K562 (cell line): ENCODE measurements at regions not wholly inside any gene's neighbourhood (a gene's known extent, or its start where the extent isn't known, plus 50 kb on each side); places are given as distances from the start of the nearest gene placed in this dataset.

Experiments
- HOXB6 ChIP-seq: fragments of 250-450 bp; sonication (Bioruptor Pico); IDR thresholded peaks from 2 replicates; pipeline ENCODE4 v1.5.1; 2022; ENCODE audit warnings: mild to moderate bottlenecking, borderline replicate concordance
- PCBP2 ChIP-seq: fragments of 200-400 bp; formaldehyde crosslinking; IDR thresholded peaks from 2 replicates; pipeline ENCODE4 v1.6.1; 2018; ENCODE audit warnings: low read length, low read depth, mild to moderate bottlenecking, moderate library complexity; ENCODE audit not compliant: poor library complexity, severe bottlenecking
- POLR3A ChIP-seq: IDR thresholded peaks from 2 replicates; pipeline ENCODE4 v1.6.1; 2011; ENCODE audit warnings: borderline replicate concordance, mild to moderate bottlenecking, moderate library complexity; ENCODE audit not compliant: insufficient read length, insufficient read depth; ENCODE audit errors: extremely low read depth
- ZBTB40 ChIP-seq, 2 experiments: fragments of 450-650 bp in 1 of 2; sonication (generic) in 1 of 2; formaldehyde crosslinking in 1 of 2; IDR thresholded peaks; 2 replicates each; pipeline versions ENCODE4 v1.7.1 to v1.9.0; 2016 to 2022; ENCODE audit warnings: inconsistent platforms in 1 of 2, mild to moderate bottlenecking in 1 of 2, missing genetic modification reagents in 1 of 2
- ZC3H8 ChIP-seq: fragments of 450-650 bp; IDR thresholded peaks from 2 replicates; pipeline ENCODE4 v1.6.1; 2017
- ZNF253 ChIP-seq: fragments of 250-450 bp; sonication (Bioruptor Pico); conservative IDR thresholded peaks from 2 replicates; pipeline ENCODE4 v1.6.1; 2021; ENCODE audit warnings: mild to moderate bottlenecking
- ZZZ3 ChIP-seq: fragments of 450-650 bp; IDR thresholded peaks from 2 replicates; pipeline ENCODE4 v1.6.1; 2016; ENCODE audit warnings: antibody characterized with exemption, mild to moderate bottlenecking, moderate library complexity

GRCh38 chr13:73715114-73715910 is 418.9 kb downstream of the KLF12 start (continued):
- TF ChIP-seq ZBTB40 (IDR thresholded peaks at IDR 0.05) (no peak), ZBTB40 (CRISPR knock-in tag; IDR thresholded peaks at IDR 0.05) (no peak), ZNF253 (no peak), PCBP2 (no peak), ZZZ3 (no peak), ZC3H8 (no peak), HOXB6 (no peak), POLR3A (no peak)
